GM23338 (cell line): ENCODE measurements at regions not wholly inside any gene's neighbourhood (a gene's known extent, or its start where the extent isn't known, plus 50 kb on each side); places are given as distances from the start of the nearest gene placed in this dataset.

Experiments used
- ATAC-seq: fragments of 200-7000 bp; cut with Tn5 transposase; 3 replicates; pipeline ENCODE4 v1.9.1; 2020
- DNase-seq: peaks from one replicate; pipeline ENCODE4 v3.0.0-alpha.2; 2015; ENCODE audit warnings: low spot score
- H2AFZ ChIP-seq: fragments of 200-600 bp; sonication (generic); 2 replicates; pipeline ENCODE4 v1.8.0; 2016; ENCODE audit warnings: antibody characterized with exemption, mild to moderate bottlenecking, moderate library complexity
- H3F3A ChIP-seq: fragments of 200-600 bp; sonication (generic); replicated peaks from 2 replicates; pipeline ENCODE4 v1.8.0; 2017; ENCODE audit warnings: antibody characterized with exemption, mixed run types, low read depth
- H3K27ac ChIP-seq: fragments of 200-600 bp; sonication (generic); 2 replicates; pipeline ENCODE4 v1.6.1; 2016; ENCODE audit warnings: low read depth
- H3K27me3 ChIP-seq: fragments of 200-600 bp; sonication (generic); 2 replicates; pipeline ENCODE4 v1.8.0; 2016; ENCODE audit warnings: mild to moderate bottlenecking, mixed run types, moderate library complexity; ENCODE audit not compliant: insufficient read depth
- H3K36me3 ChIP-seq: fragments of 200-600 bp; sonication (generic); 2 replicates; pipeline ENCODE4 v1.8.0; 2016; ENCODE audit warnings: mild to moderate bottlenecking; ENCODE audit not compliant: insufficient read depth
- H3K4me1 ChIP-seq: fragments of 200-600 bp; sonication (generic); 2 replicates; pipeline ENCODE4 v1.8.0; 2016; ENCODE audit warnings: mild to moderate bottlenecking, moderate library complexity; ENCODE audit not compliant: insufficient read depth
- H3K4me2 ChIP-seq: fragments of 200-600 bp; sonication (generic); 2 replicates; pipeline ENCODE4 v1.7.1; 2017; ENCODE audit warnings: mixed run types
- H3K4me3 ChIP-seq: fragments of 200-600 bp; sonication (generic); 2 replicates; pipeline ENCODE4 v1.6.1; 2016; ENCODE audit warnings: mixed run types
- H3K79me2 ChIP-seq: fragments of 200-600 bp; sonication (generic); replicated peaks from 2 replicates; pipeline ENCODE4 v1.8.0; 2017; ENCODE audit warnings: mild to moderate bottlenecking; ENCODE audit not compliant: insufficient read depth
- H3K9me2 ChIP-seq: fragments of 200-600 bp; sonication (generic); 2 replicates; pipeline ENCODE4 v1.8.0; 2017; ENCODE audit not compliant: insufficient read depth
- H4K20me1 ChIP-seq: fragments of 200-600 bp; sonication (generic); replicated peaks from 2 replicates; pipeline ENCODE4 v1.8.0; 2017; ENCODE audit warnings: mild to moderate bottlenecking; ENCODE audit not compliant: insufficient read depth
- H3K27ac Mint-ChIP-seq: 2 replicates; pipeline ENCODE4 v1.8.0; 2020; ENCODE audit warnings: inconsistent platforms, mild to moderate bottlenecking, moderate library complexity, mixed read lengths
- H3K27me3 Mint-ChIP-seq: 3 replicates; pipeline ENCODE4 v1.8.0; 2022; ENCODE audit warnings: low read depth, mild to moderate bottlenecking, moderate library complexity, mixed read lengths, inconsistent platforms; ENCODE audit not compliant: insufficient read depth, poor library complexity
- H3K36me3 Mint-ChIP-seq: 3 replicates; pipeline ENCODE4 v1.8.0; 2021; ENCODE audit warnings: low read depth, mild to moderate bottlenecking, inconsistent platforms, moderate library complexity, mixed read lengths
- H3K4me1 Mint-ChIP-seq: 3 replicates; pipeline ENCODE4 v1.8.0; 2020; ENCODE audit warnings: mild to moderate bottlenecking, inconsistent platforms, mixed read lengths
- H3K4me3 Mint-ChIP-seq: 3 replicates; pipeline ENCODE4 v1.8.0; 2021; ENCODE audit warnings: moderate library complexity, mild to moderate bottlenecking, inconsistent platforms, mixed read lengths
- H3K9me3 Mint-ChIP-seq: 3 replicates; pipeline ENCODE4 v1.8.0; 2020; ENCODE audit warnings: moderate library complexity, mild to moderate bottlenecking, inconsistent platforms, mixed read lengths
- CREB1 ChIP-seq: fragments of 250-450 bp; sonication (Bioruptor Pico); IDR thresholded peaks from 2 replicates; pipeline ENCODE4 v1.5.0; 2020; ENCODE audit warnings: low read depth, mild to moderate bottlenecking, moderate library complexity
- CTCF ChIP-seq, 2 experiments: fragments of 200-600 bp in 1 of 2; sonication (generic) in 1 of 2; conservative IDR thresholded peaks; 2 replicates each; pipeline versions ENCODE4 v1.5.1 to v1.6.1; 2016 to 2017; ENCODE audit warnings: antibody characterized with exemption in 2 of 2, low read depth in 2 of 2, mild to moderate bottlenecking in 2 of 2, moderate library complexity in 1 of 2
- EZH2 ChIP-seq: fragments of 200-600 bp; sonication (generic); IDR thresholded peaks from one replicate; pipeline ENCODE4 v1.8.0; 2017; ENCODE audit warnings: antibody characterized with exemption, mild to moderate bottlenecking, low read depth; ENCODE audit not compliant: unreplicated experiment
- EZH2phosphoT487 ChIP-seq: fragments of 200-600 bp; sonication (generic); IDR thresholded peaks from one replicate; pipeline ENCODE4 v1.8.1; 2018; ENCODE audit warnings: antibody characterized with exemption; ENCODE audit not compliant: unreplicated experiment
- JUNB ChIP-seq: IDR thresholded peaks from one replicate; pipeline ENCODE4 v1.6.1; 2016; ENCODE audit warnings: antibody characterized with exemption; ENCODE audit not compliant: unreplicated experiment
- NANOG ChIP-seq: IDR thresholded peaks from 2 replicates; pipeline ENCODE4 v1.6.1; 2016; ENCODE audit warnings: antibody characterized with exemption, borderline replicate concordance
- REST ChIP-seq: IDR thresholded peaks from one replicate; pipeline ENCODE4 v1.6.1; 2018; ENCODE audit warnings: antibody characterized with exemption; ENCODE audit not compliant: unreplicated experiment
- STAT1 ChIP-seq: IDR thresholded peaks from one replicate; pipeline ENCODE4 v1.6.1; 2016; ENCODE audit warnings: antibody characterized with exemption; ENCODE audit not compliant: unreplicated experiment
- ZNF114 ChIP-seq: fragments of 250-450 bp; sonication (Bioruptor Pico); IDR thresholded peaks from 2 replicates; pipeline ENCODE4 v1.5.0; 2020; ENCODE audit warnings: mild to moderate bottlenecking, moderate library complexity
- ZNF331 ChIP-seq: fragments of 250-450 bp; sonication (Bioruptor Pico); IDR thresholded peaks from 2 replicates; pipeline ENCODE4 v1.5.0; 2020; ENCODE audit warnings: low read depth, mild to moderate bottlenecking, moderate library complexity
- ZNF462 ChIP-seq: fragments of 250-450 bp; sonication (Bioruptor Pico); IDR thresholded peaks from 2 replicates; pipeline ENCODE4 v1.5.0; 2020; ENCODE audit warnings: mild to moderate bottlenecking, moderate library complexity

- Histone ChIP-seq H2AFZ (no peak overlapping the region), H3K36me3 (no peaks in the 10 kb centered on the region), H3K9me2 (no peaks in the 10 kb centered on the region), H3K4me3 (no peak overlapping the region), H3K27ac (no peak overlapping the region), H4K20me1 (no peaks in the 10 kb centered on the region), H3K79me2 (no peaks in the 10 kb centered on the region), H3K27me3 (no peaks in the 10 kb centered on the region), H3F3A (no peaks in the 10 kb centered on the region), H3K4me1 (no peaks in the 10 kb centered on the region), H3K4me2 (no peak overlapping the region)
- no peak for TF ChIP-seq EZH2phosphoT487
- TF ChIP-seq REST: no peak
- TF ChIP-seq CREB1 (CRISPR knock-in tag): no peak
- no peak for TF ChIP-seq JUNB
- no peak for TF ChIP-seq STAT1
- no peak for TF ChIP-seq ZNF462 (CRISPR knock-in tag)
- TF ChIP-seq ZNF331 (CRISPR knock-in tag): no peak
- no peak for TF ChIP-seq NANOG
- no peak for TF ChIP-seq EZH2
- no peak for TF ChIP-seq ZNF114 (CRISPR knock-in tag)
- no peak for TF ChIP-seq CTCF (conservative IDR thresholded peaks at IDR 0.05; ENCODE audit: low read depth in 2 of 2)
- Mint-ChIP-seq H3K4me1 (peaks cover 7% of the 10 kb centered on the region; the same call in 2 of the 3 replicates), H3K27me3 (peaks cover 8% of the 10 kb centered on the region), H3K9me3 (no peaks in the 10 kb centered on the region; the same call in 2 of the 3 replicates), H3K27ac (no peak overlapping the region), H3K36me3 (no peaks in the 10 kb centered on the region), H3K4me3 (no peak overlapping the region)
- DNase-seq: no peak
- no peak for ATAC-seq
Observed at GRCh38 chr10:123565691-123566660, 100.2 kb upstream of the GPR26 start.
